ENCODE measurements at regions not wholly inside any gene's neighbourhood (a gene's known extent, or its start where the extent isn't known, plus 50 kb on each side); places are given as distances from the start of the nearest gene placed in this dataset.

DNA sequence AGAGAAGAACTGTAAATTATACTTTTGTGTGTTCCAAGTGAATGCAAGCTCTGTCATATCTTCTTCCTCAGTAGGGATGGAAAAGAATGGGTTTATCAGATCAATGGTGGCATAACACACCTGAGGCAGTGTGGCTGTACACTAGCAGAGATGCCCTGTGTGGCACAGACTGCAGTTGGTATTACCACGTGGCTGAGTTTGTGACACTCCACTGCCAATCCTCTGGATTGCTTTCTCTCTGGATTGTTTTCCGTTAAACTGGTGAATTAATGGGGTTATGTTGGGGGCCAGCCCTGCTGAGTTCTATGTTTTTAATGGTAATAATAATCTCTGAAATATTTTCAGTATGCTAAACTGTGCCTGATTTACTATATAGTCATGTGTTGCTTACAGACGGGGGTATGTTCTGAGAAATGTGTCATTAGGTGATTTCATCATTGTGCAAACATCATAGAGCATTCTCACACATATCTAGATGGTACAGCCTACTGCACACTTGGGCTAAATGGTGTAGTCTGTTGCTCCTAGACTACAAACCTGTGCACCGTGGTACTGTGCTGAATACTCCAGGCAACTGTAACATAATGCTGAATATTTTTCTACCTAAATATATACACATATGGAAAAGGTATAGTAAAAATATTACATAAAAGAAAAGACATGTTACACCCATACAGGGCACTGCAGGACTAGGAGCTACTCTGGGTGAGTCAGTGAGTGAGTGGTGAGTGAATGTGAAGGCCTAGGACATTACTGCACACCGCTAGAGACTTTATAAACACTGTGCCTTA lies 84.7 kb upstream of the ST6GAL2 start:
- no peak for TF ChIP-seq SMAD3 (CRISPR knock-in tag; IDR thresholded peaks at IDR 0.05; ENCODE audit: borderline replicate concordance)
- TF ChIP-seq, protein P1, sequence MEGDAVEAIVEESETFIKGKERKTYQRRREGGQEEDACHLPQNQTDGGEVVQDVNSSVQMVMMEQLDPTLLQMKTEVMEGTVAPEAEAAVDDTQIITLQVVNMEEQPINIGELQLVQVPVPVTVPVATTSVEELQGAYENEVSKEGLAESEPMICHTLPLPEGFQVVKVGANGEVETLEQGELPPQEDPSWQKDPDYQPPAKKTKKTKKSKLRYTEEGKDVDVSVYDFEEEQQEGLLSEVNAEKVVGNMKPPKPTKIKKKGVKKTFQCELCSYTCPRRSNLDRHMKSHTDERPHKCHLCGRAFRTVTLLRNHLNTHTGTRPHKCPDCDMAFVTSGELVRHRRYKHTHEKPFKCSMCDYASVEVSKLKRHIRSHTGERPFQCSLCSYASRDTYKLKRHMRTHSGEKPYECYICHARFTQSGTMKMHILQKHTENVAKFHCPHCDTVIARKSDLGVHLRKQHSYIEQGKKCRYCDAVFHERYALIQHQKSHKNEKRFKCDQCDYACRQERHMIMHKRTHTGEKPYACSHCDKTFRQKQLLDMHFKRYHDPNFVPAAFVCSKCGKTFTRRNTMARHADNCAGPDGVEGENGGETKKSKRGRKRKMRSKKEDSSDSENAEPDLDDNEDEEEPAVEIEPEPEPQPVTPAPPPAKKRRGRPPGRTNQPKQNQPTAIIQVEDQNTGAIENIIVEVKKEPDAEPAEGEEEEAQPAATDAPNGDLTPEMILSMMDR (IDR thresholded peaks at IDR 0.05), result no peak
- TF ChIP-seq, protein P2, sequence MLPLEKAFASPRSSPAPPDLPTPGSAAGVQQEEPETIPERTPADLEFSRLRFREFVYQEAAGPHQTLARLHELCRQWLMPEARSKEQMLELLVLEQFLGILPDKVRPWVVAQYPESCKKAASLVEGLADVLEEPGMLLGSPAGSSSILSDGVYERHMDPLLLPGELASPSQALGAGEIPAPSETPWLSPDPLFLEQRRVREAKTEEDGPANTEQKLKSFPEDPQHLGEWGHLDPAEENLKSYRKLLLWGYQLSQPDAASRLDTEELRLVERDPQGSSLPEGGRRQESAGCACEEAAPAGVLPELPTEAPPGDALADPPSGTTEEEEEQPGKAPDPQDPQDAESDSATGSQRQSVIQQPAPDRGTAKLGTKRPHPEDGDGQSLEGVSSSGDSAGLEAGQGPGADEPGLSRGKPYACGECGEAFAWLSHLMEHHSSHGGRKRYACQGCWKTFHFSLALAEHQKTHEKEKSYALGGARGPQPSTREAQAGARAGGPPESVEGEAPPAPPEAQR (CRISPR knock-in tag; IDR thresholded peaks at IDR 0.05), result no peak
- TF ChIP-seq MYBL2 (CRISPR knock-in tag; IDR thresholded peaks at IDR 0.05), result no peak
- TF ChIP-seq CBFB (CRISPR knock-in tag; IDR thresholded peaks at IDR 0.05; ENCODE audit: low read depth), result no peak
- TF ChIP-seq, protein P3, sequence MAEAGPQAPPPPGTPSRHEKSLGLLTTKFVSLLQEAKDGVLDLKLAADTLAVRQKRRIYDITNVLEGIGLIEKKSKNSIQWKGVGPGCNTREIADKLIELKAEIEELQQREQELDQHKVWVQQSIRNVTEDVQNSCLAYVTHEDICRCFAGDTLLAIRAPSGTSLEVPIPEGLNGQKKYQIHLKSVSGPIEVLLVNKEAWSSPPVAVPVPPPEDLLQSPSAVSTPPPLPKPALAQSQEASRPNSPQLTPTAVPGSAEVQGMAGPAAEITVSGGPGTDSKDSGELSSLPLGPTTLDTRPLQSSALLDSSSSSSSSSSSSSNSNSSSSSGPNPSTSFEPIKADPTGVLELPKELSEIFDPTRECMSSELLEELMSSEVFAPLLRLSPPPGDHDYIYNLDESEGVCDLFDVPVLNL (CRISPR knock-in tag; IDR thresholded peaks at IDR 0.05; ENCODE audit: borderline replicate concordance, low read depth), result no peak
